Gastrocnemius medialis (tissue), 4 donors: ENCODE measurements at regions not wholly inside any gene's neighbourhood (a gene's known extent, or its start where the extent isn't known, plus 50 kb on each side); places are given as distances from the start of the nearest gene placed in this dataset.
"Not testable (repeated sequence)": the region's sequence is repeated elsewhere in the genome, so short reads cannot be mapped to it uniquely, and the experiment has no call there.

Experiments used
- ATAC-seq, 2 donors: fragments of 150-250 bp; one replicate each; pipeline ENCODE4 v1.9.1; 2016
- DNase-seq, 2 donors: peaks; one replicate each; pipeline ENCODE4 v3.0.0-alpha.2; 2019
- H3K27ac ChIP-seq, 4 donors: fragments of 200-600 bp; sonication (generic); 1 replicate in 1 of 4; 2 replicates in 3 of 4; pipeline ENCODE4 v1.5.1; 2016 to 2018; ENCODE audit warnings: mild to moderate bottlenecking in 2 of 4, moderate library complexity in 1 of 4
- H3K27me3 ChIP-seq, 3 donors: fragments of 200-600 bp; sonication (generic) in 2 of 3; 1 replicate in 1 of 3; 2 replicates in 2 of 3; pipeline versions ENCODE4 v1.5.1 to v1.6.0; 2016 to 2019; ENCODE audit warnings: mild to moderate bottlenecking in 1 of 3, moderate library complexity in 1 of 3
- H3K36me3 ChIP-seq, 2 donors: fragments of 200-600 bp; sonication (generic) in 1 of 2; one replicate each; pipeline ENCODE4 v1.5.1; 2017 to 2018
- H3K4me1 ChIP-seq, 2 donors: fragments of 200-600 bp; sonication (generic) in 1 of 2; one replicate each; pipeline ENCODE4 v1.5.1; 2016 to 2017; ENCODE audit warnings: mild to moderate bottlenecking in 2 of 2
- H3K4me3 ChIP-seq, 4 donors: fragments of 200-600 bp; sonication (generic) in 3 of 4; 1 replicate in 1 of 4; 2 replicates in 3 of 4; pipeline ENCODE4 v1.5.1; 2016 to 2019; ENCODE audit warnings: mild to moderate bottlenecking in 2 of 4
- H3K9me3 ChIP-seq, 3 donors: fragments of 200-600 bp; sonication (generic) in 2 of 3; 1 replicate in 1 of 3; 2 replicates in 2 of 3; pipeline ENCODE4 v1.5.1; 2016 to 2019
- POLR2A ChIP-seq, 2 donors: fragments of 450-650 bp; IDR thresholded peaks; one replicate each; pipeline ENCODE4 v1.6.1; 2017; ENCODE audit warnings: antibody characterized with exemption in 2 of 2, mild to moderate bottlenecking in 2 of 2, moderate library complexity in 2 of 2
- in situ Hi-C, 4 donors: fragments of 200-750 bp; cut with MboI; loops; one replicate each; pipeline versions ENCODE4 v1.15.0 to v1.8.0; 2017; ENCODE audit warnings: low sequenced_read_pairs in 4 of 4
- intact Hi-C: fragments of 100-400 bp; cut with DNase I; formaldehyde crosslinking; loops from one replicate; pipeline ENCODE4 v1.15.1; 2023; ENCODE audit warnings: low total_unique reads
- TF ChIP-seq, protein P1 (sequence below), 5 experiments: fragments of 450-650 bp in 3 of 5; fragments of 200-600 bp in 2 of 5; sonication (generic) in 2 of 5; IDR thresholded peaks in 4 of 5; conservative IDR thresholded peaks in 1 of 5; 1 replicate in 4 of 5; 2 replicates in 1 of 5; pipeline ENCODE4 v1.5.1; 2016 to 2019; ENCODE audit warnings: antibody characterized with exemption in 5 of 5, mild to moderate bottlenecking in 3 of 5, moderate library complexity in 3 of 5

DNA sequence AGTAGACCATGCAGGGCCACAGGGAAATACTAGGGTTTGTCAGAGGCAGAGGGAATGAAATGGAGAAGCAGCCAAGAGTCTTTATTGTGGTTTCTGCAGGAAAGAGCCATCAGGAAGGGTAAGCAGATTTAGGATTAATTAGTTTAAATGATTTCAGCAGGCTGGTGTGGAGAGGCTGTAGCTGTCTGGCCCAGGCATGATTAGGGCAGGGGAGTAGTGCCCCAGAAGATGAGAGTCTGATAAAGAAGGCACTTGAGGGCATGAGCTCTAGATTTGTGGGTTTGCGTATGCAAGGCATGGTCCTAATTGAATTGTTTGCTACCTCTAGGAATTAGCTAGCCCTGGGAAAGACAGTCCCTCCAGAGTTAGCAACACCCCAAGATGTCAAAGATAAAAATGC is 484.6 kb upstream of the PLXNA2 start:
- no peaks in the 10 kb centered on the region for H3K27me3 ChIP-seq
- no peak for TF ChIP-seq POLR2A (IDR thresholded peaks at IDR 0.05)
- TF ChIP-seq, protein P1, sequence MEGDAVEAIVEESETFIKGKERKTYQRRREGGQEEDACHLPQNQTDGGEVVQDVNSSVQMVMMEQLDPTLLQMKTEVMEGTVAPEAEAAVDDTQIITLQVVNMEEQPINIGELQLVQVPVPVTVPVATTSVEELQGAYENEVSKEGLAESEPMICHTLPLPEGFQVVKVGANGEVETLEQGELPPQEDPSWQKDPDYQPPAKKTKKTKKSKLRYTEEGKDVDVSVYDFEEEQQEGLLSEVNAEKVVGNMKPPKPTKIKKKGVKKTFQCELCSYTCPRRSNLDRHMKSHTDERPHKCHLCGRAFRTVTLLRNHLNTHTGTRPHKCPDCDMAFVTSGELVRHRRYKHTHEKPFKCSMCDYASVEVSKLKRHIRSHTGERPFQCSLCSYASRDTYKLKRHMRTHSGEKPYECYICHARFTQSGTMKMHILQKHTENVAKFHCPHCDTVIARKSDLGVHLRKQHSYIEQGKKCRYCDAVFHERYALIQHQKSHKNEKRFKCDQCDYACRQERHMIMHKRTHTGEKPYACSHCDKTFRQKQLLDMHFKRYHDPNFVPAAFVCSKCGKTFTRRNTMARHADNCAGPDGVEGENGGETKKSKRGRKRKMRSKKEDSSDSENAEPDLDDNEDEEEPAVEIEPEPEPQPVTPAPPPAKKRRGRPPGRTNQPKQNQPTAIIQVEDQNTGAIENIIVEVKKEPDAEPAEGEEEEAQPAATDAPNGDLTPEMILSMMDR (IDR thresholded peaks at IDR 0.05 in 4 of 5, conservative IDR thresholded peaks at IDR 0.05 in 1 of 5), result no peak
- H3K36me3 ChIP-seq, result no peaks in the 10 kb centered on the region
- DNase-seq (no peak), ATAC-seq (no peak)
- intact Hi-C loops (no loop called here), in situ Hi-C loops (no loop called here)
- H3K4me1 ChIP-seq, result no peaks in the 10 kb centered on the region
- H3K4me3 ChIP-seq, result no peak overlapping the region
- no peak overlapping the region for H3K27ac ChIP-seq
- no peaks in the 10 kb centered on the region for H3K9me3 ChIP-seq

DNA sequence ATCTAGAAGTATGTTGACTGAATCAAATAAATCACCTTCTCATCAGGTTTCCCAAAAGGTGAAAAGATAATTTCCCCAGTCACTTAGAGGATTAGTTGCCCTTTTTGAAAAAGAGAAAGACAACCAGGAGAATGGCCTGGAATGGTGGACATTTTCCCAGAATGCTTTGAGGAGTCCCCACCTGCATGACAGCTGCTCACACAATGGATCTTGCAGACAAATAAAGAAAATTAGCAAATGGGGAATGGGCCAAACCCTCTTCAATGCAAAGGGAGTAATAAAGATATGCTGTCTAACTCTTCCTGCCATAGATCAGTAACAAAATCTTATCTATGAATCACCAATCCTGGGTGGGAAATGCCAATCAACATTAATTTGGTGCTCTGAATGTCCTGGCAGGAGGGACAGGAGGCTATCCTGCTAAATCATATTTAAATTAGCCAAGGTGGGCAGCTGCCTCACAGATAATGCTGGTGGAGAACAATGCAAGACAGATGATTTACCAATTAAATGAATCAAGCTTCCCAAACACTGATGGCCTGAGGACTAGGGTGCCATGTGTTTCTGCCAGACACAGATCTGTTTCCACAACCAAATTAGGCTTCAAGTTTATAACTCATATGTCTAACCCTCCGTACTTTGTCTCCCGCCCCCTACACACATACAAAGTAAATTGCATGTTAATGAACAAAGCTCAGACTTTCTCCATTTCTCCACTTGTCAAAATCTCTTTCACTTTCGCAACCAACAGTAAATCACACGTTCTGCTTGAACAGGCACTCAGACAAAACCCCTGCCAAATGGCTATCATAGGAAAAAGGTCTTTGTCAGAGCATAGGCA is 488.0 kb upstream of the PLXNA2 start:
- no peak for TF ChIP-seq POLR2A (IDR thresholded peaks at IDR 0.05)
- TF ChIP-seq, protein P1 (IDR thresholded peaks at IDR 0.05 in 4 of 5, conservative IDR thresholded peaks at IDR 0.05 in 1 of 5), result no peak
- no peaks in the 10 kb centered on the region for H3K4me1 ChIP-seq
- DNase-seq (no peak), ATAC-seq (no peak)
- in situ Hi-C loops, result no loop called here
- H3K27me3 ChIP-seq, result no peaks in the 10 kb centered on the region
- H3K27ac ChIP-seq, result no peak overlapping the region
- peak overlapping the region in 1 of 4 donors; percentile 4 for H3K4me3 ChIP-seq
- H3K9me3 ChIP-seq, result no peaks in the 10 kb centered on the region
- no peaks in the 10 kb centered on the region for H3K36me3 ChIP-seq
- intact Hi-C loops, result no loop called here

DNA sequence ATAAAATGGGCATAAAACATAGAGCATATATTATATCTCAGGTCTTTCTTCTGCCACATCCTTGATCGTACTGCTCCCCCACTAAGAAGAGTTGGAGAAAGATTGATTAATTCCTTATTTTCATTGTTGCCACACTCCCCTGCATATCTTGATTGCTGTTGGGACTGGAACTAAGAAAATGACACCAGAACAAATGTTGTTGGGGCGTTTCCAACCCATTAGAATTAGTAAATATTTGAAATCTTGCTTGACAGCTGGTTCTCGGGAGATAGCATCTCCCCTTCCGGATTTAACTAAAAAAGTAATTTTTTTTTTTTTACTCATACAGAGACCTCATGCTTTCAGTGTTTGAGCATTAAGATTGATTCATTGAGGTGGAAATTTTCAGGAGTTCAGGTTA is 493.0 kb upstream of the PLXNA2 start:
- Histone ChIP-seq H3K27ac (no peak overlapping the region), H3K36me3 (no peaks in the 10 kb centered on the region), H3K9me3 (no peaks in the 10 kb centered on the region), H3K4me3 (no peak overlapping the region), H3K27me3 (no peaks in the 10 kb centered on the region), H3K4me1 (no peaks in the 10 kb centered on the region)
- in situ Hi-C loops (no loop called here), intact Hi-C loops (no loop called here)
- DNase-seq, result no peak
- no peak for ATAC-seq
- TF ChIP-seq, protein P1 (IDR thresholded peaks at IDR 0.05 in 4 of 5, conservative IDR thresholded peaks at IDR 0.05 in 1 of 5), result no peak
- TF ChIP-seq POLR2A (IDR thresholded peaks at IDR 0.05), result no peak

DNA sequence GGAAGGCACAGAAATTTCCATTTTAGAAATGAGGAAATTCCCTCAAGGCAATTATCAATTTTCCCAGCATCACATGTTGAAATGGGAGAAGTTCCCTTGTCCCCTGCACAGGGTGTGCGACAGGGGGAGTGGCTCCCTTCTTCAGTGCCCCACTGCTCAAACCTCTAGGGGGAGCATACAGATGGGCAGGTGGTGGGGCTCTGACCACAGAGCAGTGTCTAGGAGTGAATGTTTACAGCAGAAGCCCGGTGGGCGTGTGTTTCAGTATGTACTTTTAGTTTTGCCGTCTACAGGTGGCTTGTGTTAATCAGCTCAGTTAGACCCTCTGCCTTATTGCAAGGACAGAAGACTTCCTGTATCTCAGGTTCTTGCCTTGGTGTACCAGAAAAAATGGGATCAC is 493.7 kb upstream of the PLXNA2 start:
- in situ Hi-C loops (no loop called here), intact Hi-C loops (no loop called here)
- Histone ChIP-seq H3K27me3 (no peaks in the 10 kb centered on the region), H3K27ac (no peak overlapping the region), H3K4me3 (no peak overlapping the region), H3K4me1 (no peaks in the 10 kb centered on the region), H3K36me3 (no peaks in the 10 kb centered on the region), H3K9me3 (no peaks in the 10 kb centered on the region)
- no peak for DNase-seq
- TF ChIP-seq, protein P1 (IDR thresholded peaks at IDR 0.05 in 4 of 5, conservative IDR thresholded peaks at IDR 0.05 in 1 of 5), result no peak
- TF ChIP-seq POLR2A (IDR thresholded peaks at IDR 0.05), result no peak
- ATAC-seq, result no peak

DNA sequence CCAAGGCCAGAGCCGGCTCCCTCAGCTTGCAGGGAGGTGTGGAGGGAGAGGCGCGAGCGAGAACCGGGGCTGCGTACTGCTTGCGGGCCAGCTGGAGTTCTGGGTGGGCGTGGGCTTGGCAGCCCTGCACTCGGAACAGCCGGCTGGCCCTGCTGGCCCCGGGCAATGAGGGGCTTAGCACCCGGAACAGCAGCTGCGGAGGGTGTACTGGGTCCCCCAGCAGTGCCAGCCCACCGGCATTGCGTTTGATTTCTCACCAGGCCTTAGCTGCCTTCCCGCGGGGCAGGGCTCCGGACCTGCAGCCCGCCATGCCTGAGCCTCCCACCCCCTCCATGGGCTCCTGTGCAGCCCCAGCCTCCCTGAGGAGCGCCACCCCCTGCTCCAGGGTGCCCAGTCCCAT is 495.5 kb upstream of the PLXNA2 start:
- ATAC-seq, H3K27ac ChIP-seq, H3K4me1 ChIP-seq, H3K27me3 ChIP-seq, H3K36me3 ChIP-seq, H3K9me3 ChIP-seq, in situ Hi-C loops, intact Hi-C loops, DNase-seq, H3K4me3 ChIP-seq: not testable (repeated sequence)
